NB4 (cell line): ENCODE measurements at regions not wholly inside any gene's neighbourhood (a gene's known extent, or its start where the extent isn't known, plus 50 kb on each side); places are given as distances from the start of the nearest gene placed in this dataset.

Experiments used
- CTCF ChIP-seq: IDR thresholded peaks from one replicate; pipeline ENCODE4 v1.5.1; 2012; ENCODE audit warnings: low read depth, low read length
- MYC ChIP-seq: IDR thresholded peaks from 2 replicates; pipeline ENCODE4 v1.6.1; 2011; ENCODE audit warnings: low read depth, low read length
- POLR2A ChIP-seq: IDR thresholded peaks from 2 replicates; pipeline ENCODE4 v1.6.1; 2011; ENCODE audit warnings: mild to moderate bottlenecking; ENCODE audit not compliant: insufficient read length; ENCODE audit errors: extremely low read depth

GRCh38 chr1:232274236-232274855, 355.6 kb downstream of the SIPA1L2 start:
- TF ChIP-seq CTCF (no peak), POLR2A (no peak), MYC (no peak)
